AG04450 (cell line): ENCODE measurements at regions not wholly inside any gene's neighbourhood (a gene's known extent, or its start where the extent isn't known, plus 50 kb on each side); places are given as distances from the start of the nearest gene placed in this dataset.

ENCODE experiments used
- CTCF ChIA-PET: fragments of 300-600, 350-600 bp; formaldehyde crosslinking; extraction: SDS; loops from one replicate; lab custom pipeline; 2022; ENCODE audit warnings: antibody characterized with exemption, inconsistent platforms; lab: Charles Lee
- POLR2A ChIA-PET: fragments of 350-600 bp; formaldehyde crosslinking; extraction: SDS; loops from one replicate; lab custom pipeline; 2021; ENCODE audit warnings: antibody characterized with exemption, inconsistent platforms; lab: Yijun Ruan, JAX
- DNase-seq: peaks from one replicate; pipeline ENCODE4 v3.0.0-alpha.2; 2011; ENCODE audit warnings: low read depth, low spot score
- H3K27ac ChIP-seq: one replicate; pipeline ENCODE4 v1.5.1; 2012; ENCODE audit warnings: low read depth, low read length, control low read depth
- H3K27me3 ChIP-seq: one replicate; pipeline ENCODE4 v1.6.0; 2012; ENCODE audit warnings: low read length; ENCODE audit not compliant: control insufficient read depth, insufficient read depth
- H3K4me3 ChIP-seq: 2 replicates; pipeline ENCODE4 v1.5.1; 2011; ENCODE audit warnings: mild to moderate bottlenecking, low read depth, low read length, control low read depth
- H3K9me3 ChIP-seq: 2 replicates; pipeline ENCODE4 v1.5.1; 2012; ENCODE audit warnings: low read length; ENCODE audit not compliant: control insufficient read depth, insufficient read depth
- TF ChIP-seq, protein P1 (sequence below): IDR thresholded peaks from 2 replicates; pipeline ENCODE4 v1.5.1; 2011; ENCODE audit warnings: low read depth, low read length, control low read depth, inconsistent platforms

DNA sequence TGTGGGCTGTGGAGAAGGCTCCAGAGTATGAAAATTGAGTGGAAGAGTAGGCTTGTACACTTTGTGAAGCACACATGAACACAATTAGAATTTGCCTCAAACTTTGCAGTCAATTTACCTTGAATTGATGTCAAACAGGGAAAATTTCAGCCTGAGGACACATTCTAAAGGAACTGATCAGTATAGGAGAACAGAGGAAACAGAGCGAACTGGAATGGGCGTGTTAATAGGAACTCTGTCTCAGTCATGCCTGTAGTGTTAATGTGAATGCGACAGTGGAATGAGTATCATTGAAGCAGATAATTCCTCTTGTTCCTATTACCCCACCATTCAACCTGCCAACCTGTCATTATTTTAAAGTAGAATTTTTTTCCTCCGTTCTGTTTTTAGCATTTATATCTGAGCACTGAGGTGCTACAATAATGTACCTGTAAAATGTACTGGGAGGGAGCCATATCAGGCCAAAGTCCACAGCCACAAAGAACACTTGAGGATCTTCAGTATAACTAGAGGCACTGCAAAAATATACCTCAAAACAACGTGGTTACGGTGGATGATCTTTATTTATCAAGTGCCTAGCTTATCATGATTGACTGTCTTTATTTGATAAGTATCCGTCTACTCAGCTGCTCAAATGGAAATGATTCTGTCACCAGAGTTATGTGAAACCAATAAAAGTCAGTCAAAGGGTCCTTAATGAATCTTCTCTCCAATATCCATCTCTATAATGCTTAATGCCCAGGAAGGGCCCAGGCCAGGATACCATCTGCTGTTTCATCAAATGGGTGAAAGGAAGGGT lies 125.3 kb upstream of the STMND1 start:
- TF ChIP-seq, protein P1, sequence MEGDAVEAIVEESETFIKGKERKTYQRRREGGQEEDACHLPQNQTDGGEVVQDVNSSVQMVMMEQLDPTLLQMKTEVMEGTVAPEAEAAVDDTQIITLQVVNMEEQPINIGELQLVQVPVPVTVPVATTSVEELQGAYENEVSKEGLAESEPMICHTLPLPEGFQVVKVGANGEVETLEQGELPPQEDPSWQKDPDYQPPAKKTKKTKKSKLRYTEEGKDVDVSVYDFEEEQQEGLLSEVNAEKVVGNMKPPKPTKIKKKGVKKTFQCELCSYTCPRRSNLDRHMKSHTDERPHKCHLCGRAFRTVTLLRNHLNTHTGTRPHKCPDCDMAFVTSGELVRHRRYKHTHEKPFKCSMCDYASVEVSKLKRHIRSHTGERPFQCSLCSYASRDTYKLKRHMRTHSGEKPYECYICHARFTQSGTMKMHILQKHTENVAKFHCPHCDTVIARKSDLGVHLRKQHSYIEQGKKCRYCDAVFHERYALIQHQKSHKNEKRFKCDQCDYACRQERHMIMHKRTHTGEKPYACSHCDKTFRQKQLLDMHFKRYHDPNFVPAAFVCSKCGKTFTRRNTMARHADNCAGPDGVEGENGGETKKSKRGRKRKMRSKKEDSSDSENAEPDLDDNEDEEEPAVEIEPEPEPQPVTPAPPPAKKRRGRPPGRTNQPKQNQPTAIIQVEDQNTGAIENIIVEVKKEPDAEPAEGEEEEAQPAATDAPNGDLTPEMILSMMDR: no peak
- Histone ChIP-seq H3K9me3 (no peaks in the 10 kb centered on the region), H3K27me3 (no peaks in the 10 kb centered on the region), H3K27ac (no peak overlapping the region), H3K4me3 (no peak overlapping the region)
- ChIA-PET POLR2A (no interaction called here), CTCF (interaction anchor here (0.6 kb wide), 1 partner anchor 660 kb away, joined by 5 read pairs; no protein-coding TSS in a partner anchor)
- DNase-seq: no peak

DNA sequence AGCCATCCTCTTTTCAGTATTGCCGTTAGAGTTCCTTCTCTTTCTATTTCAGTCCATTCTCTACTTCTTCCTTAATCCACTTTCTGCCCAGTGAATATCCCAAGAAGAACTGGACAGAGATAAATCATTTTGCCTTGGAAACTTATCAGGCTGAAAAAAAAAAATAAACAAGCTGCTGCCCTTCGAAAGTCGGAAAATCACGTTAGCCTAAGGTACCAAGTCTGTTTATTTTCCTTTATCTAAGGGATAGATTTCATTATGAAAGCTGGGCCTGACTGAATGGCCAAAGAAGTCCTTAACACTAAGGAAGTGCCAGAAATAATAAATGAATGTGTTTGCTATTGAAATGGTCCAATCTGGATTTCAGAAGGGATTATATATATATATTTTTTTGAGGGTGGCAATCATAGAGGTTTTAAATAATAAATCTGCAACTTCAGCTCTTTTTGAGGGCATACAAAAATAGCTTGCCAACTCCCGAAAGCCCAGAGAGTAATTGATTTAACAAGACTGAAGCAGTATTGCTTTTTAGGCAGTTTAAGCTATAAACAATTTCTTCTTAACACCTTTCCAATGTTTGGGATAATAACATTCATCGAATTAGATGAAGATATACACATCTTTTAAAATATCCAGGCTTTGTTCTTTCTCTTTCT lies 127.0 kb upstream of the STMND1 start:
- CTCF ChIA-PET: interaction anchor here (1.0 to 1.1 kb wide), 2 partner anchors 10 to 464 kb away, joined by 4 to 5 read pairs; no protein-coding TSS in a partner anchor
- POLR2A ChIA-PET: no interaction called here
- Histone ChIP-seq H3K4me3 (no peak overlapping the region), H3K27ac (no peak overlapping the region), H3K27me3 (no peaks in the 10 kb centered on the region), H3K9me3 (no peaks in the 10 kb centered on the region)
- no peak for DNase-seq
- TF ChIP-seq, protein P1: no peak

DNA sequence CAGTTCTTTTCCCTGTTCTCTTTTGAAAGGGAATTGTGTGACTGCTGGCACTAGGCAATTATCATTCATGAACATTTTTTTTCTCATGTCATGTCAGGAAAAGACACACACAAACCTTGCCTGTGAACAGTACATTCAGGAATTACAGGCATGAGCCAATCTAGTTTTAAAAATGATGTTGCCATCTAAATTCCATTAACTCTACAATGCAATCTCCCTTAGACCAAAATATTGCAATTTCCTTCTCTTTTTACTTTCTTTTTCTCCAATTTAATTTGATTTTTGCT lies 127.5 kb upstream of the STMND1 start:
- DNase-seq: no peak
- ChIA-PET POLR2A (no interaction called here), CTCF (interaction anchor here (1.1 kb wide), 1 partner anchor 9 kb away, joined by 5 read pairs; no protein-coding TSS in a partner anchor)
- Histone ChIP-seq H3K9me3 (no peaks in the 10 kb centered on the region), H3K4me3 (no peak overlapping the region), H3K27ac (no peak overlapping the region), H3K27me3 (no peaks in the 10 kb centered on the region)
- TF ChIP-seq, protein P1: no peak

DNA sequence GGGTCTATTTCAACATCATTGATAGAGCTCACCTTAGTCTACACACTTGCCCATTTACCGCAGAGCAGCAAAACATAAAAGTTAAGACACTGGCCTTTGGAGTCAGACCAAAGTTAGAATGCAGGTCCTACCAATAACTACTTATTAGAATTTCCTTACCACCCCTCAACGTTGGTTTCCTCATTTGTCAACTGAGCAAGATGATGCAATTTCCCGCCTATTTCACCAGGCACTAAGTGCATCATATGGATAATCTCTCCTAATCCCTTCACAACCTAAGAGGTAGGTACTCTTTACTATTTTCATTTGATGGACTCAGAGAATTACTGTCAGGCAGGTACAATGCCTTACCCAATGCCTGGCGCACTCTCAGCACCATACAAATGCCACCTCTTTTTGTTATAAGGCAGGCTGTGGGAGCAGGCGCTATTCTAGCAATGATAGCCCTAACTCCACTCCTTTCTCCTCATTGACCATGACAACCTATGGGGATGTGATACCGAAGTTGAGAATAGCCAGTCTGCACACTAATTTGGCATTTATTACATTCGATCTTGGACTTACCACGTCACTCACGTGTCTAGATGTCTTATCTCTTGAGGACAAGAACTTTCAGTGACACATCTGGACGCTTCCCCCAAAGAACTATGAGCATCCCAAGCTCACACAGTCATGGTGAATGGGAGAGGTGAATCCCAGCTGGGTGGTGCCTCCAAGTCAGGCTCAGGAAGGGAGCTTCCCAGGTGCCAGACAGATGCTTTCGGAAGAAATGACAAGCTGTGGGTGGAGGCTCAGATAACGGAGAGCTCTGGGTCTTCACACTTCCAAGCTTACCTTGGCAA lies 128.1 kb upstream of the STMND1 start:
- H3K9me3 ChIP-seq: no peaks in the 10 kb centered on the region
- TF ChIP-seq, protein P1: no peak
- no peak overlapping the region for H3K4me3 ChIP-seq
- CTCF ChIA-PET: interaction anchor here (1.1 kb wide), 1 partner anchor 9 kb away, joined by 5 read pairs; no protein-coding TSS in a partner anchor
- DNase-seq: no peak
- POLR2A ChIA-PET: no interaction called here
- H3K27ac ChIP-seq: no peak overlapping the region
- no peaks in the 10 kb centered on the region for H3K27me3 ChIP-seq
